ENCODE measurements at regions not wholly inside any gene's neighbourhood (a gene's known extent, or its start where the extent isn't known, plus 50 kb on each side); places are given as distances from the start of the nearest gene placed in this dataset.

DNA sequence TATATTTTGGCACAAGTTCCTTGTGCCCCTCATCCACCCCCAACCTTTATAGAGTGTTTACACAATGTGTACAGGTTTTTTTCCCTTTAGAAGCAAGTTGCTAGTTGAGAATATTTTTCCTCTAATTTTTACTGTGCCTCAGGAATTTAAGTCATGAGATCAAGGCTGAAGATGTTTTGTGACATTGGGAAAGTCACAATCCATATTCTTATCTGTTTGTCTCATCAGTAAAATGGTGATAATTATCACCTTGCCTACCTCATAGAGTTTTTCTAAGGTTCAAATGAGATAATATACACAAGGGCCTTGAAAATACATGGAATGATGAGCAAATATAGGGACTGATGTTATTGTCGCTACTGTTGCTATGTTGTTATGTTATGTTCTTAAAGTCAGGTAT is 109.6 kb upstream of the DIAPH2 start:
- ATAC-seq (no peak), DNase-seq (no peak)
- 94% methylated on average over 1 of the region's 1 CpG for WGBS (ENCODE audit: insufficient coverage, low coverage, low lambda C conversion rate, missing lambda C conversion rate)
- Histone ChIP-seq H3K36me3 (no peaks in the 10 kb centered on the region), H3K4me3 (no peak overlapping the region), H3K27me3 (no peaks in the 10 kb centered on the region), H3K4me1 (no peaks in the 10 kb centered on the region), H3K9me3 (no peaks in the 10 kb centered on the region), H3K27ac (no peak overlapping the region)
- TF ChIP-seq POLR2A (IDR thresholded peaks at IDR 0.05), result no peak
- TF ChIP-seq, protein P1, sequence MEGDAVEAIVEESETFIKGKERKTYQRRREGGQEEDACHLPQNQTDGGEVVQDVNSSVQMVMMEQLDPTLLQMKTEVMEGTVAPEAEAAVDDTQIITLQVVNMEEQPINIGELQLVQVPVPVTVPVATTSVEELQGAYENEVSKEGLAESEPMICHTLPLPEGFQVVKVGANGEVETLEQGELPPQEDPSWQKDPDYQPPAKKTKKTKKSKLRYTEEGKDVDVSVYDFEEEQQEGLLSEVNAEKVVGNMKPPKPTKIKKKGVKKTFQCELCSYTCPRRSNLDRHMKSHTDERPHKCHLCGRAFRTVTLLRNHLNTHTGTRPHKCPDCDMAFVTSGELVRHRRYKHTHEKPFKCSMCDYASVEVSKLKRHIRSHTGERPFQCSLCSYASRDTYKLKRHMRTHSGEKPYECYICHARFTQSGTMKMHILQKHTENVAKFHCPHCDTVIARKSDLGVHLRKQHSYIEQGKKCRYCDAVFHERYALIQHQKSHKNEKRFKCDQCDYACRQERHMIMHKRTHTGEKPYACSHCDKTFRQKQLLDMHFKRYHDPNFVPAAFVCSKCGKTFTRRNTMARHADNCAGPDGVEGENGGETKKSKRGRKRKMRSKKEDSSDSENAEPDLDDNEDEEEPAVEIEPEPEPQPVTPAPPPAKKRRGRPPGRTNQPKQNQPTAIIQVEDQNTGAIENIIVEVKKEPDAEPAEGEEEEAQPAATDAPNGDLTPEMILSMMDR (IDR thresholded peaks at IDR 0.05), result no peak
- intact Hi-C loops (cut with DNase I), result no loop called here

DNA sequence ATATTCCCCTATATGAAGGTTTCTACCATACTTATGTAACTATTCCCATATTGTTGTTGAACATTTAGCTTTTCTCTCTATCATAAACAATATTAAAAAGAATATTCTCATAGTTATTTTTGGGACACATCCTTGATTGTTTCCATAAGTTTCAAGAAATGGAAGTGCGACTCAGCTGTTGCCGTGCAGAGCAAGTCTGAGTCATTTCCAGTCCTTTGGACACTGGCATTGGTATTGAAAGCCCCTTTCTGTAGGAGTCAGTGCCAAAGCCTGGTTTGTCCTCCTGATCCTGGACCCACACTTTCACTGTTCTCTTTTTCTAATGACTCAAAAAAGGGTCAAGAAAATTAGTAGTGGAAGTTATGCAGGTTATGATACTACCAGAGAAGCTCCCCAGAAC is 108.3 kb upstream of the DIAPH2 start:
- H3K36me3 ChIP-seq, result no peaks in the 10 kb centered on the region
- H3K27me3 ChIP-seq, result no peaks in the 10 kb centered on the region
- TF ChIP-seq POLR2A (IDR thresholded peaks at IDR 0.05), result no peak
- TF ChIP-seq, protein P1 (IDR thresholded peaks at IDR 0.05), result no peak
- no peak overlapping the region for H3K4me3 ChIP-seq
- DNase-seq (no peak), ATAC-seq (no peak)
- H3K27ac ChIP-seq, result no peak overlapping the region
- no peaks in the 10 kb centered on the region for H3K9me3 ChIP-seq
- no peaks in the 10 kb centered on the region for H3K4me1 ChIP-seq
- intact Hi-C loops (cut with DNase I), result no loop called here
- WGBS (ENCODE audit: insufficient coverage, low coverage, low lambda C conversion rate, missing lambda C conversion rate), result 65% methylated on average over 2 of the region's 2 CpGs

DNA sequence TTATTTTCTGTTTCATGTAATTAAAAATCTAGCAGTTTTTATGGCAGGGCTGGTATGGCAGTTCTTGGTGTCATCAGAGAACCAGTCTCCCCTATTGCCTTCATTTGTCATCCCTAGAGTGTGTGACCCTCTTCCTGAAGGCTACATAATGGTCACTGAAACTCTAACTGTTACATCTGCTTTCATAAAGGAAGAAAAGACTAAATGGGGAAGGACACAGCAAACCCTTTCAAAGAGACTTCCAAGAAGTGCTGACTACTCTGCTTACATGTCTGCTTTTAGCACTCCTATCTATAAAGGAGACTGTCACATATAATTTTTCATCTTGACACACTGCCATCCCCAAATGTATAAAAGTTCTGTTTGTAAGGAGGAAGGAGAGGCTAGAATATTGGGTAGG is 105.9 kb upstream of the DIAPH2 start:
- intact Hi-C loops (cut with DNase I), result no loop called here
- no peaks in the 10 kb centered on the region for H3K4me1 ChIP-seq
- no peak overlapping the region for H3K27ac ChIP-seq
- peak in 1 of 4 donors; percentile 30 for ATAC-seq
- TF ChIP-seq POLR2A (IDR thresholded peaks at IDR 0.05), result no peak
- TF ChIP-seq, protein P1 (IDR thresholded peaks at IDR 0.05), result no peak
- no peaks in the 10 kb centered on the region for H3K36me3 ChIP-seq
- DNase-seq, result no peak
- H3K27me3 ChIP-seq, result no peaks in the 10 kb centered on the region
- no peak overlapping the region for H3K4me3 ChIP-seq
- H3K9me3 ChIP-seq, result no peaks in the 10 kb centered on the region

DNA sequence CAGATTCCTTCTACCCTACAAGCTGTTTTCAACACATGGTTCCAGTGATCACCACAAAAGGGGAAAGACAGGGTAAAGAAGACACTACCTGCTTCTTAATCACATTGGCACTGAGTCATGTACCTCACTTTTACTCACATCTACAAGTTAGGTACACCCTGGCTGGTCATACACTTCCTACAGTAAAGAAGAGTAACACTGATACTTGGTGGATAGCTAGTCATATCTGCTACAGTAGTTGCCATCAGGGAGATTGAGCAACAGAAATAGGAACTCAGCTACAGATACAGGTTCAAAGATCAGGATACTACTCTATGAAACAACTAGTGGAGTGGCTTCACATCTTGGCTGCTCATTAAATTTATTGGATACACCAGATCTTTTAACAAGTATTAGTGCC is 105.4 kb upstream of the DIAPH2 start:
- ATAC-seq, result peak in 2 of 4 donors; percentile 43 to 55
- Histone ChIP-seq H3K27ac (no peak overlapping the region), H3K36me3 (no peaks in the 10 kb centered on the region), H3K27me3 (no peaks in the 10 kb centered on the region), H3K4me1 (no peaks in the 10 kb centered on the region), H3K9me3 (no peaks in the 10 kb centered on the region), H3K4me3 (no peak overlapping the region)
- intact Hi-C loops (cut with DNase I), result no loop called here
- TF ChIP-seq, protein P1 (IDR thresholded peaks at IDR 0.05), result no peak
- no peak for TF ChIP-seq POLR2A (IDR thresholded peaks at IDR 0.05)
- no peak for DNase-seq

DNA sequence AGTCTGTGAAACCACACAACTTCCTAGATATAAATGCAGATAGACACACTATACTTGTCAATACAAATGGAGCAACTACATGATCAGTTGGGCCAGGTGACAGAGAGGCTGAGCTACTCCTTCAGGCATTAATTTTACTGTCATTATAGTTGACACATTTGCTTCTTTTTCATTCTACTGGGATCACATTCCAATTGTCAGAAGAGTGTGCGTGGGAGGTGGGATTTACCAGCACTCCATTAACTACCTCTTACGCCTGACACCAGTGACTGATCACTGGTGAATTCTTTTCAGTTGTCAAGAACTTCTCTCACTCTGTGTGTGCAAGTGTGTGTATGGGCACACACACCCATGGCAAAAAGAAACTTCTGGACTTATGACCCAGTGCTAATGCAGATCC is 94.2 kb upstream of the DIAPH2 start:
- ATAC-seq, result no peak

More for the DNA sequence above, 94.2 kb upstream of the DIAPH2 start:
- Histone ChIP-seq H3K4me3 (no peak overlapping the region), H3K27ac (no peak overlapping the region), H3K9me3 (no peaks in the 10 kb centered on the region), H3K27me3 (no peaks in the 10 kb centered on the region), H3K4me1 (no peaks in the 10 kb centered on the region), H3K36me3 (no peaks in the 10 kb centered on the region)
- WGBS (ENCODE audit: insufficient coverage, low coverage, low lambda C conversion rate, missing lambda C conversion rate), result 73% methylated on average over 2 of the region's 2 CpGs
- TF ChIP-seq, protein P1 (IDR thresholded peaks at IDR 0.05), result no peak
- no peak for TF ChIP-seq POLR2A (IDR thresholded peaks at IDR 0.05)
- intact Hi-C loops (cut with DNase I), result no loop called here
- DNase-seq, result no peak

Measured in right lobe of liver (tissue), 6 donors.